Nephron (organoid): ENCODE measurements at regions not wholly inside any gene's neighbourhood (a gene's known extent, or its start where the extent isn't known, plus 50 kb on each side); places are given as distances from the start of the nearest gene placed in this dataset.

Experiments used
- H3K27ac Mint-ChIP-seq, 3 experiments: 2 replicates each; pipeline ENCODE4 v1.8.0; 2020; ENCODE audit warnings: mixed read lengths in 3 of 3, mild to moderate bottlenecking in 2 of 3, moderate library complexity in 1 of 3
- H3K27me3 Mint-ChIP-seq: 2 replicates; pipeline ENCODE4 v1.8.0; 2021; ENCODE audit warnings: low read depth, mild to moderate bottlenecking, moderate library complexity, mixed read lengths
- H3K36me3 Mint-ChIP-seq: 2 replicates; pipeline ENCODE4 v1.8.0; 2020; ENCODE audit warnings: low read depth, mixed read lengths
- H3K4me1 Mint-ChIP-seq: 2 replicates; pipeline ENCODE4 v1.8.0; 2020; ENCODE audit warnings: mixed read lengths
- H3K4me3 Mint-ChIP-seq, 3 experiments: 2 replicates each; pipeline ENCODE4 v1.8.0; 2020; ENCODE audit warnings: mild to moderate bottlenecking in 3 of 3, mixed read lengths in 3 of 3, moderate library complexity in 2 of 3
- H3K9me3 Mint-ChIP-seq: 2 replicates; pipeline ENCODE4 v1.8.0; 2020; ENCODE audit warnings: mixed read lengths
- TF ChIP-seq, protein P1 (sequence below), 3 experiments: fragments of 200-600 bp; sonication (generic); IDR thresholded peaks; one replicate each; pipeline ENCODE4 v1.5.0; 2021; ENCODE audit warnings: antibody characterized with exemption in 3 of 3; ENCODE audit not compliant: unreplicated experiment in 3 of 3

- H3K4me1 Mint-ChIP-seq, result peaks cover 37% of the 10 kb centered on the region
Observed at GRCh38 chr10:58894929-58895328, 281.5 kb upstream of the PHYHIPL start.

DNA sequence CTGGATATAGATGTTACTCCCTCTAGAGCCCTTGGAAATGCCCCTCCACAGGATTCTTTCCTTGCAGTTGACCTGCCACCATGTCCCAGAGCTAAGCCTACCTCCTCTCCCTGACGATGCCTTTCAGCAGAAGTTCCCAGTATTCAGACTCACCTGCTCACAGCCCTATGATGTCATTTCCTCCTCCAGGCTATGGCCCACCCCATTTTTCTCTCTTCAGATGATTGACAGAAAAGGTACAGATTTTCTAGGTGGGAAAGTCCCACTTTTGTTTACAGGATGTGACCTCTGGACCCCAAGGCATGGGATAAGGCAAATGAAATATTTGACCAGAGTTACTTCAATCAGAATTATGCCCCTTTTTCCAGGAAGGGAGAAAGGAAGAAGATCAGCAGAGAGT lies 280.2 kb upstream of the PHYHIPL start:
- H3K4me1 Mint-ChIP-seq, result peaks cover 37% of the 10 kb centered on the region
- peaks cover 4% of the 10 kb centered on the region for H3K9me3 Mint-ChIP-seq
- TF ChIP-seq, protein P1, sequence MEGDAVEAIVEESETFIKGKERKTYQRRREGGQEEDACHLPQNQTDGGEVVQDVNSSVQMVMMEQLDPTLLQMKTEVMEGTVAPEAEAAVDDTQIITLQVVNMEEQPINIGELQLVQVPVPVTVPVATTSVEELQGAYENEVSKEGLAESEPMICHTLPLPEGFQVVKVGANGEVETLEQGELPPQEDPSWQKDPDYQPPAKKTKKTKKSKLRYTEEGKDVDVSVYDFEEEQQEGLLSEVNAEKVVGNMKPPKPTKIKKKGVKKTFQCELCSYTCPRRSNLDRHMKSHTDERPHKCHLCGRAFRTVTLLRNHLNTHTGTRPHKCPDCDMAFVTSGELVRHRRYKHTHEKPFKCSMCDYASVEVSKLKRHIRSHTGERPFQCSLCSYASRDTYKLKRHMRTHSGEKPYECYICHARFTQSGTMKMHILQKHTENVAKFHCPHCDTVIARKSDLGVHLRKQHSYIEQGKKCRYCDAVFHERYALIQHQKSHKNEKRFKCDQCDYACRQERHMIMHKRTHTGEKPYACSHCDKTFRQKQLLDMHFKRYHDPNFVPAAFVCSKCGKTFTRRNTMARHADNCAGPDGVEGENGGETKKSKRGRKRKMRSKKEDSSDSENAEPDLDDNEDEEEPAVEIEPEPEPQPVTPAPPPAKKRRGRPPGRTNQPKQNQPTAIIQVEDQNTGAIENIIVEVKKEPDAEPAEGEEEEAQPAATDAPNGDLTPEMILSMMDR (IDR thresholded peaks at IDR 0.05; ENCODE audit: unreplicated experiment in 3 of 3), result no peak
- H3K36me3 Mint-ChIP-seq, result no peaks in the 10 kb centered on the region
- no peaks in the 10 kb centered on the region for H3K27me3 Mint-ChIP-seq
- H3K27ac Mint-ChIP-seq, result peak overlapping the region; percentile 63 to 92 (median 79)
- no peak overlapping the region for H3K4me3 Mint-ChIP-seq

More at GRCh38 chr10:58894929-58895328, 281.5 kb upstream of the PHYHIPL start:
- Mint-ChIP-seq H3K9me3 (no peaks in the 10 kb centered on the region), H3K36me3 (no peaks in the 10 kb centered on the region), H3K27me3 (no peaks in the 10 kb centered on the region), H3K4me3 (peak overlapping the region in 1 of 3 experiments; percentile 20), H3K27ac (peak overlapping the region; percentile 86 to 95 (median 92))
- TF ChIP-seq, protein P1 (IDR thresholded peaks at IDR 0.05; ENCODE audit: unreplicated experiment in 3 of 3), result no peak

- Mint-ChIP-seq H3K36me3 (no peaks in the 10 kb centered on the region), H3K4me1 (peaks cover 31% of the 10 kb centered on the region), H3K9me3 (peaks cover 7% of the 10 kb centered on the region), H3K27ac (peak overlapping the region; percentile 11 to 92 (median 79)), H3K4me3 (no peak overlapping the region), H3K27me3 (no peaks in the 10 kb centered on the region)
- TF ChIP-seq, protein P1 (IDR thresholded peaks at IDR 0.05; ENCODE audit: unreplicated experiment in 3 of 3), result no peak
Observed at GRCh38 chr10:58897236-58897635, 279.2 kb upstream of the PHYHIPL start.

- no peak overlapping the region for H3K4me3 Mint-ChIP-seq
- H3K9me3 Mint-ChIP-seq, result peaks cover 7% of the 10 kb centered on the region
- TF ChIP-seq, protein P1 (IDR thresholded peaks at IDR 0.05; ENCODE audit: unreplicated experiment in 3 of 3), result no peak
- H3K4me1 Mint-ChIP-seq, result peaks cover 27% of the 10 kb centered on the region
- peak overlapping the region; percentile 11 to 92 (median 79) for H3K27ac Mint-ChIP-seq
- no peaks in the 10 kb centered on the region for H3K27me3 Mint-ChIP-seq
- H3K36me3 Mint-ChIP-seq, result no peaks in the 10 kb centered on the region
Observed at GRCh38 chr10:58897708-58898107, 278.7 kb upstream of the PHYHIPL start.

DNA sequence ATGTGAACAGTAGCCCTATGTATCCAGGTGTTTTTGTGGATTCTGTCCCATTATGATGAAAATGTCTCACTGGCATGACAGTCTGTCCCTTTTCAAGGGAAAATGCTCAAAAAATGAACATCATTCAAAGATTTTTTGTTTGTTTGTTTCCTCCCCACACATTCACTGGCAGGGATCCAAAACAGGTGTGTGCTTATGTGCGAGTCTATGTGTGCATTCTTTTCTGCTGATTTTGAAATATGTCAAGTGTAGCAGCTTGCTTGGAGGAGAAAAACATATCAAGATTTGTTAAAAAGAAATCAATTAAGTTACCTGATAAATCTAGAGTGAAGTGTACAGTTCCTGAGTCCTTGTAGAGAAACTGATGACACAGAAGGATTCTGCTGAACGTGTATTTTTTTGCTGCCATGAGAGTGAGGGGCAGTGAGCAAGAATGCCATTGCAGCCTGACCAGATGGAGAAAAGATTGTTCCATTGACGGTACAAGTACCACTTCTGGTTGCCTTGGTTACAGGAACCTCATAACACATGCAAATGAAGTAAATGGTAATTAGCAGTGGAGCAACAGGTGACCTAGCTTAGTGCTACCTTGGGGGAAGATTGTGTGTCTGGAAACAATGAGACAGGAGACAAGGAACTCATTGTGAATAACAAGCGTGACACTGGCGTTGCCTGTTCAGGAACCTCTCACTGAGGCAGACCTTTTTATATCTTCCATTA lies 277.4 kb upstream of the PHYHIPL start:
- Mint-ChIP-seq H3K4me3 (no peak overlapping the region), H3K27me3 (no peaks in the 10 kb centered on the region), H3K36me3 (no peaks in the 10 kb centered on the region), H3K4me1 (peaks cover 27% of the 10 kb centered on the region), H3K9me3 (peaks cover 14% of the 10 kb centered on the region), H3K27ac (no peak overlapping the region)
- TF ChIP-seq, protein P1 (IDR thresholded peaks at IDR 0.05; ENCODE audit: unreplicated experiment in 3 of 3), result no peak
